Heart left ventricle (tissue), 16 donors: ENCODE measurements at regions not wholly inside any gene's neighbourhood (a gene's known extent, or its start where the extent isn't known, plus 50 kb on each side); places are given as distances from the start of the nearest gene placed in this dataset.

Source experiments
- ATAC-seq, 4 donors: fragments of 200-7000 bp; cut with Tn5 transposase; one replicate each; pipeline ENCODE4 v1.9.1; 2020 to 2022; ENCODE audit warnings: moderate library complexity in 4 of 4, mild to moderate bottlenecking in 3 of 4, moderate number of reproducible peaks in 1 of 4
- DNase-seq, 5 donors: peaks; one replicate each; pipeline ENCODE4 v3.0.0-alpha.2; 2020
- H3K27ac ChIP-seq, 12 donors: fragments of 200-600 bp; sonication (generic) in 4 of 12; one replicate each; pipeline versions ENCODE4 v1.5.0 to v1.8.0; 2016 to 2022; ENCODE audit warnings: mild to moderate bottlenecking in 2 of 12
- H3K27me3 ChIP-seq, 9 donors: fragments of 200-600 bp; sonication (generic) in 2 of 9; one replicate each; pipeline versions ENCODE4 v1.5.1 to v1.8.0; 2016 to 2022; ENCODE audit warnings: mild to moderate bottlenecking in 3 of 9
- H3K36me3 ChIP-seq, 9 donors: fragments of 200-600 bp; sonication (generic) in 2 of 9; one replicate each; pipeline versions ENCODE4 v1.5.0 to v1.8.0; 2018 to 2022; ENCODE audit warnings: mild to moderate bottlenecking in 2 of 9
- H3K4me1 ChIP-seq, 12 donors: fragments of 200-600 bp; sonication (generic) in 4 of 12; one replicate each; pipeline versions ENCODE4 v1.5.0 to v1.8.0; 2016 to 2022; ENCODE audit warnings: mild to moderate bottlenecking in 3 of 12
- H3K4me3 ChIP-seq, 12 donors: fragments of 200-600 bp; sonication (generic) in 4 of 12; one replicate each; pipeline versions ENCODE4 v1.5.0 to v1.8.0; 2017 to 2022; ENCODE audit warnings: mild to moderate bottlenecking in 9 of 12, moderate library complexity in 4 of 12
- H3K9me3 ChIP-seq, 12 donors: fragments of 200-600 bp; sonication (generic) in 4 of 12; one replicate each; pipeline versions ENCODE4 v1.5.0 to v1.8.0; 2016 to 2022; ENCODE audit warnings: mild to moderate bottlenecking in 1 of 12
- POLR2A ChIP-seq, 2 donors: fragments of 450-650 bp; IDR thresholded peaks; one replicate each; pipeline ENCODE4 v1.6.1; 2017; ENCODE audit warnings: antibody characterized with exemption in 2 of 2, mild to moderate bottlenecking in 2 of 2, moderate library complexity in 2 of 2
- WGBS, 4 donors: extraction: QIAGEN DNeasy Blood & Tissue Kit in 2 of 4; methylation state at CpG; one replicate each; pipeline versions ENCODE4 v1.1.5 to v1.1.7; 2013 to 2018; 5-methylcytosine and 5-hydroxymethylcytosine counted together
- intact Hi-C, 10 donors: fragments of 100-400 bp; cut with DNase I; formaldehyde crosslinking; loops; one replicate each; pipeline versions ENCODE4 v1.11.1 to v1.14.2; 2022
- TF ChIP-seq, protein P1 (sequence below), 12 donors: fragments of 200-600 bp; sonication (generic) in 4 of 12; IDR thresholded peaks; one replicate each; pipeline versions ENCODE4 v1.5.0 to v1.8.0; 2018 to 2022; ENCODE audit warnings: antibody characterized with exemption in 12 of 12, mild to moderate bottlenecking in 5 of 12
- donor health status: ischemic (EF 13 %, LVEDD 7.1; RV severe dilation, severe dysfunction).
- donor health status: healthy with polysubstance abuse.
- donor health status: DM: no; HTN: yes; CAD: no.
- donor health status: DM: no; HTN: no; CAD: no.
- donor health status: ischemic (EF 25% LVEDD 6.9; RV normal size, moderate dysfunction).
- donor health status: ischemic (EF 25% LVEDD 5.7; RV mildly dilated, moderate dysfunction).
- donor health status: healthy.
- donor health status: DM: yes; HTN: yes; CAD: no.
- donor health status: ischemic (EF 35%, LVEDD 5.7; RV mildly dilated, moderate dysfunction).
- donor health status: nonischemic (EF 11% LVEDD 7.7; RV severe dilation, severe dysfunction).
- donor health status: DM: yes; HTN: yes; CAD: no.
- donor health status: PGD.
- donor health status: ischemic (EF 29% LVEDD 5.4; RV normal size, mild dysfunction).
- donor health status: nonischemic (EF 23%, LVEDD 6.1; RV moderate dilation, normal function).

DNA sequence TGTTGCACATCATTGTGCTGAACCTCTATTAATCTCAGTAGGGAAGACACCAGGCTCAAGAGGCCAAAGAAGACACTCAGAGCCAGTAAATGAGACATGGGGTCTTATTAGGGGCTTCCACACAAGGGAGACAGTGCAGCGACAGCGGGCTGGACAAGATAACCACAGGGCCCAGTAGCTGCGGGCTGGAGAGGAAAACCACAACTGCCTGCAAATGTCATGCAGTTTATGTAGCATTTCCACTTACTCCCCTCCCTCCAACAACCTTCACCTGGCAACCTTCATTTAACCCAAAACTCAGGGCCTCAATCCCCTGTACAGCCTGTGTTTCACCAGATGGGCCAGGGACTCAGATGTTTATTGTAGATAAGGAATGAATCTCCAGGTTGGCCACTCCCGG is 185.6 kb downstream of the UTP18 start:
- H3K27me3 ChIP-seq: no peaks in the 10 kb centered on the region
- H3K9me3 ChIP-seq: peaks cover 0 to 9% (median 0%) of the 10 kb centered on the region in 12 donors
- WGBS, 4 donors: 73 to 90% (median 88%) methylated on average over 4 of the region's 4 CpGs
- no peak for DNase-seq
- intact Hi-C loops: no loop called here
- H3K4me3 ChIP-seq: no peak overlapping the region
- TF ChIP-seq, protein P1, sequence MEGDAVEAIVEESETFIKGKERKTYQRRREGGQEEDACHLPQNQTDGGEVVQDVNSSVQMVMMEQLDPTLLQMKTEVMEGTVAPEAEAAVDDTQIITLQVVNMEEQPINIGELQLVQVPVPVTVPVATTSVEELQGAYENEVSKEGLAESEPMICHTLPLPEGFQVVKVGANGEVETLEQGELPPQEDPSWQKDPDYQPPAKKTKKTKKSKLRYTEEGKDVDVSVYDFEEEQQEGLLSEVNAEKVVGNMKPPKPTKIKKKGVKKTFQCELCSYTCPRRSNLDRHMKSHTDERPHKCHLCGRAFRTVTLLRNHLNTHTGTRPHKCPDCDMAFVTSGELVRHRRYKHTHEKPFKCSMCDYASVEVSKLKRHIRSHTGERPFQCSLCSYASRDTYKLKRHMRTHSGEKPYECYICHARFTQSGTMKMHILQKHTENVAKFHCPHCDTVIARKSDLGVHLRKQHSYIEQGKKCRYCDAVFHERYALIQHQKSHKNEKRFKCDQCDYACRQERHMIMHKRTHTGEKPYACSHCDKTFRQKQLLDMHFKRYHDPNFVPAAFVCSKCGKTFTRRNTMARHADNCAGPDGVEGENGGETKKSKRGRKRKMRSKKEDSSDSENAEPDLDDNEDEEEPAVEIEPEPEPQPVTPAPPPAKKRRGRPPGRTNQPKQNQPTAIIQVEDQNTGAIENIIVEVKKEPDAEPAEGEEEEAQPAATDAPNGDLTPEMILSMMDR (IDR thresholded peaks at IDR 0.05): no peak
- no peak for TF ChIP-seq POLR2A (IDR thresholded peaks at IDR 0.05)
- H3K36me3 ChIP-seq: no peaks in the 10 kb centered on the region
- H3K27ac ChIP-seq: no peak overlapping the region
- no peaks in the 10 kb centered on the region for H3K4me1 ChIP-seq
- ATAC-seq: no peak

GRCh38 chr17:51454456-51454978 is 194.2 kb downstream of the UTP18 start:
- TF ChIP-seq POLR2A (IDR thresholded peaks at IDR 0.05): no peak
- TF ChIP-seq, protein P1 (IDR thresholded peaks at IDR 0.05): no peak
- Histone ChIP-seq H3K27ac (no peak overlapping the region), H3K9me3 (peaks cover 0 to 6% (median 0%) of the 10 kb centered on the region in 12 donors), H3K36me3 (no peaks in the 10 kb centered on the region), H3K27me3 (no peaks in the 10 kb centered on the region), H3K4me3 (no peak overlapping the region), H3K4me1 (no peaks in the 10 kb centered on the region)
- ATAC-seq (no peak), DNase-seq (no peak)
- 93 to 98% (median 96%) methylated on average over 1 of the region's 1 CpG for WGBS, 4 donors
- intact Hi-C loops: no loop called here

GRCh38 chr17:51455211-51455610 is 194.9 kb downstream of the UTP18 start:
- Histone ChIP-seq H3K4me1 (no peaks in the 10 kb centered on the region), H3K9me3 (peaks cover 0 to 6% (median 0%) of the 10 kb centered on the region in 12 donors), H3K4me3 (no peak overlapping the region), H3K27me3 (no peaks in the 10 kb centered on the region), H3K27ac (no peak overlapping the region), H3K36me3 (no peaks in the 10 kb centered on the region)
- no peak for DNase-seq
- ATAC-seq: no peak
- intact Hi-C loops: no loop called here
- TF ChIP-seq POLR2A (IDR thresholded peaks at IDR 0.05): no peak

DNA sequence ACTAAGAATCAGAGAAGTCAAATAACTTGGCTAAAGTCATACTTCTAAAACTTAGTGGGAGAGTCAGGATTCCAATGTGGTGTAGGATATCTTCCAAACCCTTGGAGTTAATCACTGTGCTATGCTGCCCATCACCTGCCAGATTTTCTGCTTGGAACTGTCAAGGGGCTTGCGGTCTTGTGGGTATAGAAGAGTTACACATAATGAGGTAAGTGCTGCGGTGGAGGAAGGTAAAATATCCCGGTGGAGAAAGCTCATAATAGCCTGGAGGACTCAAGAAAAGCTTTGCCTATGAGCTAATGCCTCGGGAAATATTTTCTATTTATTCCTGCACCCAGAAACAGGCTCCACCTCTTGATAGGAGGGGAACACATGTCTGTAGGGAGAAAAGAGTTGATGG is 195.6 kb downstream of the UTP18 start:
- Histone ChIP-seq H3K9me3 (peaks cover 0 to 6% (median 0%) of the 10 kb centered on the region in 12 donors), H3K36me3 (no peaks in the 10 kb centered on the region), H3K27ac (no peak overlapping the region), H3K4me1 (no peaks in the 10 kb centered on the region), H3K27me3 (no peaks in the 10 kb centered on the region), H3K4me3 (no peak overlapping the region)
- 82 to 86% (median 84%) methylated on average over 4 of the region's 4 CpGs for WGBS, 4 donors
- DNase-seq (no peak), ATAC-seq (no peak)
- no peak for TF ChIP-seq POLR2A (IDR thresholded peaks at IDR 0.05)
- TF ChIP-seq, protein P1 (IDR thresholded peaks at IDR 0.05): no peak
- intact Hi-C loops: no loop called here

DNA sequence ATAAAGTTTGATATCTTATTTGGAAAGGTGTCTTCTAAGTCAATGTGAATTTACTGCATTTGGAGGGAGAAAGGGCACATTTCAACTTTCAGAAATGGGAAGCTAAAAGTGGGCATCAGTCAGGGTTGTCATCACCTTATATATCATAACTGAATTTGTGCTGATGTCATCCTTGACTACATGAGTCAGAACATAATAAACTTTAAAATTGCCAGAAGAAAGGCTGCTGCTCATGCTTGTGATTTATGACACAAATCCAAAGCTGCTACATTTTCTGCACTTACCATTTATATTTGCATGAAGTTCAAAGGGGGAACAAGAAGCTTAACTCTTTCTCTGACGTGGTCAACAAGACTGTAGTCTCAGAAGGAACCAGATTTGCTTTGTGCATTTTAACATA is 196.6 kb downstream of the UTP18 start:
- intact Hi-C loops: no loop called here
- Histone ChIP-seq H3K4me3 (no peak overlapping the region), H3K27me3 (no peaks in the 10 kb centered on the region), H3K27ac (no peak overlapping the region), H3K9me3 (peaks cover 0 to 6% (median 0%) of the 10 kb centered on the region in 12 donors), H3K4me1 (no peaks in the 10 kb centered on the region), H3K36me3 (no peaks in the 10 kb centered on the region)
- TF ChIP-seq, protein P1 (IDR thresholded peaks at IDR 0.05): no peak
- no peak for TF ChIP-seq POLR2A (IDR thresholded peaks at IDR 0.05)
- ATAC-seq: no peak
- WGBS, 4 donors: 44 to 70% (median 57%) methylated on average over 1 of the region's 1 CpG
- DNase-seq: no peak
